Hippocampal formation (tissue), 2 donors: ENCODE measurements at regions not wholly inside any gene's neighbourhood (a gene's known extent, or its start where the extent isn't known, plus 50 kb on each side); places are given as distances from the start of the nearest gene placed in this dataset.
"Not testable (repeated sequence)": the region's sequence is repeated elsewhere in the genome, so short reads cannot be mapped to it uniquely, and the experiment has no call there.

ENCODE experiments used
- DNase-seq, 2 donors: peaks; one replicate each; lab custom pipeline; 2025; lab: John Stamatoyannopoulos, UW

GRCh38 chr6:130674604-130675003 lies 152.6 kb upstream of the SMLR1 start:
- DNase-seq: no peak

- DNase-seq: no peak
These were observed 152.1 kb upstream of the SMLR1 start for GRCh38 chr6:130675072-130675471.

- no peak for DNase-seq
These were observed 151.0 kb upstream of the SMLR1 start for GRCh38 chr6:130676077-130676772.

GRCh38 chr6:130676773-130677144 lies 150.4 kb upstream of the SMLR1 start:
- DNase-seq: no peak

- DNase-seq: no peak
These were observed 149.9 kb upstream of the SMLR1 start for GRCh38 chr6:130677312-130677711.

GRCh38 chr6:130677766-130678165 lies 149.4 kb upstream of the SMLR1 start:
- no peak for DNase-seq

GRCh38 chr6:130679684-130680083 lies 147.5 kb upstream of the SMLR1 start:
- DNase-seq: no peak

- no peak for DNase-seq
These were observed 147.1 kb upstream of the SMLR1 start for GRCh38 chr6:130680116-130680515.

- no peak for DNase-seq
These were observed 146.2 kb upstream of the SMLR1 start for GRCh38 chr6:130681028-130681427.

- DNase-seq: no peak
These were observed 145.1 kb upstream of the SMLR1 start for GRCh38 chr6:130682066-130682465.

GRCh38 chr6:130683761-130684517 lies 143.3 kb upstream of the SMLR1 start:
- DNase-seq: no peak

- DNase-seq: no peak
These were observed 134.5 kb upstream of the SMLR1 start for GRCh38 chr6:130692659-130693058.

GRCh38 chr6:130693944-130694343 lies 133.3 kb upstream of the SMLR1 start:
- DNase-seq: no peak

- no peak for DNase-seq
These were observed 132.6 kb upstream of the SMLR1 start for GRCh38 chr6:130694606-130695005.

- no peak for DNase-seq
These were observed 130.4 kb upstream of the SMLR1 start for GRCh38 chr6:130696806-130697205.

- no peak for DNase-seq
These were observed 129.8 kb upstream of the SMLR1 start for GRCh38 chr6:130697271-130697994.

- peak in 1 of 2 donors; percentile 2 for DNase-seq
These were observed 129.1 kb upstream of the SMLR1 start for GRCh38 chr6:130697995-130698535.

- DNase-seq: no peak
These were observed 127.5 kb upstream of the SMLR1 start for GRCh38 chr6:130699742-130700141.

- no peak for DNase-seq
These were observed 126.8 kb upstream of the SMLR1 start for GRCh38 chr6:130700397-130700796.

GRCh38 chr6:130708338-130708737 lies 118.9 kb upstream of the SMLR1 start:
- DNase-seq: no peak

- not testable (repeated sequence) for DNase-seq
These were observed 115.6 kb upstream of the SMLR1 start for GRCh38 chr6:130711641-130712040.

GRCh38 chr6:130713144-130713543 lies 114.1 kb upstream of the SMLR1 start:
- DNase-seq: no peak

- DNase-seq: no peak
These were observed 112.1 kb upstream of the SMLR1 start for GRCh38 chr6:130715058-130715457.
